Body of pancreas (tissue), 4 donors: ENCODE measurements at regions not wholly inside any gene's neighbourhood (a gene's known extent, or its start where the extent isn't known, plus 50 kb on each side); places are given as distances from the start of the nearest gene placed in this dataset.

Source experiments
- CTCF ChIP-seq, 7 experiments: fragments of 450-650 bp in 4 of 7; fragments of 200-600 bp in 3 of 7; sonication (generic) in 3 of 7; IDR thresholded peaks; one replicate each; pipeline ENCODE4 v1.5.1; 2016 to 2019; ENCODE audit warnings: antibody characterized with exemption in 7 of 7
- POLR2A ChIP-seq, 3 donors: fragments of 450-650 bp; IDR thresholded peaks; one replicate each; pipeline ENCODE4 v1.6.1; 2016; ENCODE audit warnings: antibody characterized with exemption in 3 of 3, mild to moderate bottlenecking in 2 of 3

DNA sequence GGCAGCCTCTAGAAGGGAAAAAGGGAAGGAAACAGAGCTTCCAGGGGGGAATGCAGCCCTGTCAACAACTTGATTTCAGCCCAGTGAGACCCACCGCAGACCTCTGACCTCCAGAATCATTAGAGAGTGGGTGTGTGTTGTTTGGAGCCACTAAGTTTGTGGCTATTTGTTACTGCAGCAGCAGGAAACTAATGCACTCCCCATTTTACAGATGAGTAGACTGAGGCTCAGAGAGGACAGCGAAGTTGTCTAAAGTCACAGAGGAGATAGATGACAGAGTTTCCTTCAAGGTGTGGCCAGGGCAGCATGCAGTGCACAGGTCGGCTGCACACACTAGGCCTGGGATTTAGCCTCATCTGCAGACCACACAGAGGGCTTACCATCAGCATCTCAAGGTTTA, 81.8 kb upstream of the ALDH1L1 start:
- TF ChIP-seq CTCF (IDR thresholded peaks at IDR 0.05), result no peak
- TF ChIP-seq POLR2A (IDR thresholded peaks at IDR 0.05), result no peak
